ENCODE measurements at regions not wholly inside any gene's neighbourhood (a gene's known extent, or its start where the extent isn't known, plus 50 kb on each side); places are given as distances from the start of the nearest gene placed in this dataset.

DNA sequence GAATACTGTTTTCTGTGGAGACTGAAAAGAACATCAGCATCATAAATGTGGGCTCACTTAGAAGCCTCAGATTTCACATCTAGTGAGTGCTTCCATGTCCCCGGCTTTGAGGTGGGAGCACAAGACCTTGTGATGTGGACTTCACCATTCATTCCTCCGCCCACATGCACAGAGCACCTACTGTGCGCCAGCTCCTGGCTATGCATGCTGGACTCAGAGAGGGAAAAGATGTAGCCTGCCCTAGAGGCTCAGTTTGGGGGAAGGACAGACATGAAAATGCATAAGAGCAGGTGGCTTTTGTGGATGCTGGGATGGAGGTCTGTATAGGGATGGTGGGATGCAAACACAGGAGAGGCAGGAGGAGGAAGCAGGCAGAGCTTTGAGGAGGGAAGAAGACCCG, 65.0 kb downstream of the SERPINA3 start:
- TF ChIP-seq POLR2A (IDR thresholded peaks at IDR 0.05) (no peak), CTCF (IDR thresholded peaks at IDR 0.05) (no peak)

Measured in vagina (tissue), 2 donors.